ENCODE measurements at regions not wholly inside any gene's neighbourhood (a gene's known extent, or its start where the extent isn't known, plus 50 kb on each side); places are given as distances from the start of the nearest gene placed in this dataset.

DNA sequence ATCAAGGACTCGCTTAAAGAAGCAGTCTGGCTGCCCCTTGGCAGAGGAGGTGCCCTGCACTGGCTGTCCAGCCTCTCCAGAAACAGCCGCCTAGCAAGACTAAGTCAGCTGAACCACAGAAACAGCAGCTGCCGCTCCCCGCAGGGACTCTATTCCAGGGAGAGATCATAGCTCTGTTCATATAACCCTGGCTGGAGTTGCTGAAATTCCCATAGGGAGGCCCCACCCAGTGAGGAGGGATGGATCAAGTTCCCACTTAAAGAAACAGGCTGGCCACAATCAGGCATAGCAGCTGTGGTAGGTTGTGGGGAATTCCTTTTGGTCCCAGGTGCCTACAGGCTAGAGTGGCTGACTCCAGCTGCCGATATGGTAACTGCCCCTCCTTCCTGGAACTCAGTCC, 74.2 kb upstream of the MC4R start:
- WGBS, 2 experiments (ENCODE audit: extremely low coverage in 2 of 2, insufficient read length in 1 of 2): 80% methylated on average over 1 of the region's 5 CpGs; no CpG with 5 or more reads in 1 of the 2 experiments
- no peak overlapping the region for H3K4me2 ChIP-seq (ENCODE audit: low read depth, low read length)

More for the DNA sequence above, 74.2 kb upstream of the MC4R start:
- H3K27me3 ChIP-seq (ENCODE audit: control insufficient read depth, insufficient read depth, low read length): no peaks in the 10 kb centered on the region
- H3K27ac ChIP-seq (ENCODE audit: insufficient read depth, low read length): no peak overlapping the region
- CTCF ChIA-PET: no interaction called here
- in situ Hi-C loops (cut with MboI; ENCODE audit: low sequenced_read_pairs): no loop called here
- H2BK5ac ChIP-seq (ENCODE audit: low read depth, low read length, poor library complexity, severe bottlenecking): no peak overlapping the region
- H3K4me1 ChIP-seq (ENCODE audit: control insufficient read depth, insufficient read depth, low read length): no peaks in the 10 kb centered on the region
- no peak overlapping the region for H3K4ac ChIP-seq (ENCODE audit: low read depth, low read length)
- no peaks in the 10 kb centered on the region for H3K79me1 ChIP-seq (ENCODE audit: low read depth in 1 of 2, low read length in 2 of 2)
- no peaks in the 10 kb centered on the region for H3K9me3 ChIP-seq (ENCODE audit: control insufficient read depth, insufficient read depth, low read length)
- H3K9me1 ChIP-seq (ENCODE audit: insufficient read depth, low read length): no peaks in the 10 kb centered on the region
- H4K8ac ChIP-seq (ENCODE audit: low read depth in 2 of 2, low read length in 2 of 2): no peak overlapping the region
- no peak overlapping the region for H2BK15ac ChIP-seq (ENCODE audit: low read depth, low read length)
- no peak overlapping the region for H3K4me3 ChIP-seq (ENCODE audit: insufficient read depth, low read depth, low read length)
- H2AK5ac ChIP-seq (ENCODE audit: low read depth, low read length): no peak overlapping the region
- H4K91ac ChIP-seq (ENCODE audit: insufficient read depth, low read depth, low read length): no peak overlapping the region
- TF ChIP-seq USF2 (IDR thresholded peaks at IDR 0.05; ENCODE audit: low read depth, low read length): no peak
- TF ChIP-seq RFX5 (IDR thresholded peaks at IDR 0.05; ENCODE audit: low read depth, low read length): no peak
- TF ChIP-seq RAD21 (IDR thresholded peaks at IDR 0.05; ENCODE audit: low read length): no peak
- TF ChIP-seq FOS (IDR thresholded peaks at IDR 0.05; ENCODE audit: low read depth, low read length): no peak
- TF ChIP-seq, protein P1, sequence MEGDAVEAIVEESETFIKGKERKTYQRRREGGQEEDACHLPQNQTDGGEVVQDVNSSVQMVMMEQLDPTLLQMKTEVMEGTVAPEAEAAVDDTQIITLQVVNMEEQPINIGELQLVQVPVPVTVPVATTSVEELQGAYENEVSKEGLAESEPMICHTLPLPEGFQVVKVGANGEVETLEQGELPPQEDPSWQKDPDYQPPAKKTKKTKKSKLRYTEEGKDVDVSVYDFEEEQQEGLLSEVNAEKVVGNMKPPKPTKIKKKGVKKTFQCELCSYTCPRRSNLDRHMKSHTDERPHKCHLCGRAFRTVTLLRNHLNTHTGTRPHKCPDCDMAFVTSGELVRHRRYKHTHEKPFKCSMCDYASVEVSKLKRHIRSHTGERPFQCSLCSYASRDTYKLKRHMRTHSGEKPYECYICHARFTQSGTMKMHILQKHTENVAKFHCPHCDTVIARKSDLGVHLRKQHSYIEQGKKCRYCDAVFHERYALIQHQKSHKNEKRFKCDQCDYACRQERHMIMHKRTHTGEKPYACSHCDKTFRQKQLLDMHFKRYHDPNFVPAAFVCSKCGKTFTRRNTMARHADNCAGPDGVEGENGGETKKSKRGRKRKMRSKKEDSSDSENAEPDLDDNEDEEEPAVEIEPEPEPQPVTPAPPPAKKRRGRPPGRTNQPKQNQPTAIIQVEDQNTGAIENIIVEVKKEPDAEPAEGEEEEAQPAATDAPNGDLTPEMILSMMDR (conservative IDR thresholded peaks at IDR 0.05; ENCODE audit: low read depth, low read length): no peak
- TF ChIP-seq CHD1 (IDR thresholded peaks at IDR 0.05; ENCODE audit: low read depth, low read length): no peak
- no peak for TF ChIP-seq NFE2L2 (IDR thresholded peaks at IDR 0.05; ENCODE audit: low read depth, low read length)
- TF ChIP-seq MXI1 (IDR thresholded peaks at IDR 0.05; ENCODE audit: borderline replicate concordance, low read depth, low read length): no peak
- TF ChIP-seq, protein P2, sequence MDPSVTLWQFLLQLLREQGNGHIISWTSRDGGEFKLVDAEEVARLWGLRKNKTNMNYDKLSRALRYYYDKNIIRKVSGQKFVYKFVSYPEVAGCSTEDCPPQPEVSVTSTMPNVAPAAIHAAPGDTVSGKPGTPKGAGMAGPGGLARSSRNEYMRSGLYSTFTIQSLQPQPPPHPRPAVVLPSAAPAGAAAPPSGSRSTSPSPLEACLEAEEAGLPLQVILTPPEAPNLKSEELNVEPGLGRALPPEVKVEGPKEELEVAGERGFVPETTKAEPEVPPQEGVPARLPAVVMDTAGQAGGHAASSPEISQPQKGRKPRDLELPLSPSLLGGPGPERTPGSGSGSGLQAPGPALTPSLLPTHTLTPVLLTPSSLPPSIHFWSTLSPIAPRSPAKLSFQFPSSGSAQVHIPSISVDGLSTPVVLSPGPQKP (IDR thresholded peaks at IDR 0.05; ENCODE audit: borderline replicate concordance, low read depth, low read length): no peak
- no peak for TF ChIP-seq MAZ (IDR thresholded peaks at IDR 0.05; ENCODE audit: borderline replicate concordance, low read depth, low read length)
- no peak for TF ChIP-seq SMC3 (IDR thresholded peaks at IDR 0.05; ENCODE audit: low read depth, low read length)
- no peak for TF ChIP-seq RCOR1 (IDR thresholded peaks at IDR 0.05; ENCODE audit: insufficient replicate concordance, low read length)
- no peak overlapping the region for H3K18ac ChIP-seq (ENCODE audit: low read depth, low read length)
- no peak overlapping the region for H4K5ac ChIP-seq (ENCODE audit: low read depth, low read length)
- BruUV-seq (replicated peaks): no TSS peak
- POLR2A ChIA-PET (ENCODE audit: unreplicated experiment): no interaction called here
- DNase-seq: no peak
- no peak overlapping the region for H2AK9ac ChIP-seq (replicated peaks; ENCODE audit: low read depth, low read length, poor library complexity)
- H3K36me3 ChIP-seq (ENCODE audit: control insufficient read depth, insufficient read depth, low read length): no peaks in the 10 kb centered on the region
- H2BK120ac ChIP-seq (ENCODE audit: low read depth, low read length): no peak overlapping the region
- H2BK20ac ChIP-seq (ENCODE audit: low read depth, low read length): no peak overlapping the region
- dilution Hi-C loops (cut with HindIII; ENCODE audit: low sequenced_read_pairs, unreplicated experiment): no loop called here
- no peak for ATAC-seq (ENCODE audit: low read depth)
- no peak overlapping the region for H3K23ac ChIP-seq (ENCODE audit: low read depth, low read length)
- no peak overlapping the region for H3K9ac ChIP-seq (ENCODE audit: low read depth, low read length)
- H3K14ac ChIP-seq (replicated peaks; ENCODE audit: low read depth, low read length): no peak overlapping the region
- H3K56ac ChIP-seq (ENCODE audit: extremely low read depth, insufficient read depth, low read length): no peak overlapping the region
- no peaks in the 10 kb centered on the region for H4K20me1 ChIP-seq (ENCODE audit: insufficient read depth, low read length)
- intact Hi-C loops (cut with micrococcal nuclease): no loop called here
- no peak overlapping the region for H2AFZ ChIP-seq (replicated peaks; ENCODE audit: low read length, poor library complexity)

Measured in IMR-90 (cell line).